ENCODE measurements at regions not wholly inside any gene's neighbourhood (a gene's known extent, or its start where the extent isn't known, plus 50 kb on each side); places are given as distances from the start of the nearest gene placed in this dataset.

DNA sequence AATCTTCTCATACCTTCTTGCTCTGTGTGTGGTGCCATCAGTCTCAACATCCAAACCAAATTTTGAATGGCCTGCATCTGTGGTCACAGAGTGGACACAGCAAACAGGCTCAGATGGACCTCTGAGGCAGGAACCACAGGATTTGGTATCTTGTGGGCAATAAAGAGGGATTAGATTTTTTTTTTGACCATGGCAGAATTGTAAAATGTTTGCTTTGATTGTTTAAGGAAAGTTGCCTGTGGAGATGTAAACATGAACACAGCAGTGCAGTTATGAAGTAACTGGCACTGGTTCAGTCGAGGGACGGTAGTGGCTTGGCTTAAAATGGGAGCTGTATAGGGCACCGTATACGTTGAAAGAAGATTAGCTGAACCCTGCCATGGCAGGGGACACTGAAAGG is 464.7 kb downstream of the SH2D4B start:
- TF ChIP-seq, protein P1, sequence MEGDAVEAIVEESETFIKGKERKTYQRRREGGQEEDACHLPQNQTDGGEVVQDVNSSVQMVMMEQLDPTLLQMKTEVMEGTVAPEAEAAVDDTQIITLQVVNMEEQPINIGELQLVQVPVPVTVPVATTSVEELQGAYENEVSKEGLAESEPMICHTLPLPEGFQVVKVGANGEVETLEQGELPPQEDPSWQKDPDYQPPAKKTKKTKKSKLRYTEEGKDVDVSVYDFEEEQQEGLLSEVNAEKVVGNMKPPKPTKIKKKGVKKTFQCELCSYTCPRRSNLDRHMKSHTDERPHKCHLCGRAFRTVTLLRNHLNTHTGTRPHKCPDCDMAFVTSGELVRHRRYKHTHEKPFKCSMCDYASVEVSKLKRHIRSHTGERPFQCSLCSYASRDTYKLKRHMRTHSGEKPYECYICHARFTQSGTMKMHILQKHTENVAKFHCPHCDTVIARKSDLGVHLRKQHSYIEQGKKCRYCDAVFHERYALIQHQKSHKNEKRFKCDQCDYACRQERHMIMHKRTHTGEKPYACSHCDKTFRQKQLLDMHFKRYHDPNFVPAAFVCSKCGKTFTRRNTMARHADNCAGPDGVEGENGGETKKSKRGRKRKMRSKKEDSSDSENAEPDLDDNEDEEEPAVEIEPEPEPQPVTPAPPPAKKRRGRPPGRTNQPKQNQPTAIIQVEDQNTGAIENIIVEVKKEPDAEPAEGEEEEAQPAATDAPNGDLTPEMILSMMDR (conservative IDR thresholded peaks at IDR 0.05; ENCODE audit: low read depth, low read length), result no peak
- no peak for TF ChIP-seq EZH2 (IDR thresholded peaks at IDR 0.05; ENCODE audit: borderline replicate concordance, low read depth, low read length, poor library complexity, severe bottlenecking)

Measured in A673 (cell line).